ENCODE measurements at regions not wholly inside any gene's neighbourhood (a gene's known extent, or its start where the extent isn't known, plus 50 kb on each side); places are given as distances from the start of the nearest gene placed in this dataset.

- in situ Hi-C loops (cut with MboI; ENCODE audit: low pct_ligation_motif_present in 1 of 4, low pct_unique_long_range_greater_than_20kb in 1 of 4, low sequenced_read_pairs in 3 of 4): no loop called here
- H3K4me1 ChIP-seq: peaks cover 0 to 11% (median 4%) of the 10 kb centered on the region in 4 donors
- intact Hi-C loops (cut with DNase I; ENCODE audit: low total_unique reads): no loop called here
- no peaks in the 10 kb centered on the region for H3K27me3 ChIP-seq
- no peak overlapping the region for H3K4me3 ChIP-seq
- DNase-seq: no peak
- no peaks in the 10 kb centered on the region for H3K36me3 ChIP-seq
- no peak overlapping the region for H3K27ac ChIP-seq
- no peak for TF ChIP-seq POLR2A (IDR thresholded peaks at IDR 0.05)
- no peak for TF ChIP-seq EP300 (IDR thresholded peaks at IDR 0.05; ENCODE audit: low read depth)
- no peak for TF ChIP-seq POLR2AphosphoS5 (IDR thresholded peaks at IDR 0.05)
- no peak for TF ChIP-seq CTCF (IDR thresholded peaks at IDR 0.05)
- no peaks in the 10 kb centered on the region for H3K9me3 ChIP-seq
These were observed 95.4 kb downstream of the CCER1 start for GRCh38 chr12:90859591-90859990.

GRCh38 chr12:90858252-90858651 lies 96.7 kb downstream of the CCER1 start:
- intact Hi-C loops (cut with DNase I; ENCODE audit: low total_unique reads): no loop called here
- H3K27ac ChIP-seq: peak overlapping the region in 2 of 4 donors; percentile 11
- no peak overlapping the region for H3K4me3 ChIP-seq
- H3K36me3 ChIP-seq: no peaks in the 10 kb centered on the region
- in situ Hi-C loops (cut with MboI; ENCODE audit: low pct_ligation_motif_present in 1 of 4, low pct_unique_long_range_greater_than_20kb in 1 of 4, low sequenced_read_pairs in 3 of 4): no loop called here
- H3K9me3 ChIP-seq: no peaks in the 10 kb centered on the region
- DNase-seq: peak; percentile 34
- H3K27me3 ChIP-seq: no peaks in the 10 kb centered on the region
- TF ChIP-seq POLR2A (IDR thresholded peaks at IDR 0.05) (no peak), POLR2AphosphoS5 (IDR thresholded peaks at IDR 0.05) (no peak), CTCF (IDR thresholded peaks at IDR 0.05) (no peak), EP300 (IDR thresholded peaks at IDR 0.05; ENCODE audit: low read depth) (no peak)
- H3K4me1 ChIP-seq: peaks cover 0 to 21% (median 4%) of the 10 kb centered on the region in 4 donors
- WGBS, 2 donors (ENCODE audit: low coverage in 1 of 2): 29 to 40% methylated on average over 1 to 2 of the region's 2 CpGs

- TF ChIP-seq POLR2A (IDR thresholded peaks at IDR 0.05) (no peak), CTCF (IDR thresholded peaks at IDR 0.05) (no peak), POLR2AphosphoS5 (IDR thresholded peaks at IDR 0.05) (no peak), EP300 (IDR thresholded peaks at IDR 0.05; ENCODE audit: low read depth) (no peak)
- Histone ChIP-seq H3K27ac (no peak overlapping the region), H3K4me1 (peaks cover 0 to 21% (median 4%) of the 10 kb centered on the region in 4 donors), H3K4me3 (no peak overlapping the region), H3K9me3 (no peaks in the 10 kb centered on the region), H3K27me3 (no peaks in the 10 kb centered on the region), H3K36me3 (no peaks in the 10 kb centered on the region)
- in situ Hi-C loops (cut with MboI; ENCODE audit: low pct_ligation_motif_present in 1 of 4, low pct_unique_long_range_greater_than_20kb in 1 of 4, low sequenced_read_pairs in 3 of 4) (no loop called here), intact Hi-C loops (cut with DNase I; ENCODE audit: low total_unique reads) (no loop called here)
- 68 to 75% methylated on average over 1 of the region's 1 CpG for WGBS, 2 donors (ENCODE audit: low coverage in 1 of 2)
- DNase-seq: no peak
These were observed 99.4 kb downstream of the CCER1 start for GRCh38 chr12:90855534-90855933.

- intact Hi-C loops (cut with DNase I; ENCODE audit: low total_unique reads) (no loop called here), in situ Hi-C loops (cut with MboI; ENCODE audit: low pct_ligation_motif_present in 1 of 4, low pct_unique_long_range_greater_than_20kb in 1 of 4, low sequenced_read_pairs in 3 of 4) (no loop called here)
- WGBS, 2 donors (ENCODE audit: low coverage in 1 of 2): 12 to 23% methylated on average over 7 to 8 of the region's 8 CpGs
- Histone ChIP-seq H3K4me3 (no peak overlapping the region), H3K27ac (no peak overlapping the region), H3K4me1 (peaks cover 0 to 21% (median 4%) of the 10 kb centered on the region in 4 donors), H3K27me3 (no peaks in the 10 kb centered on the region), H3K9me3 (no peaks in the 10 kb centered on the region), H3K36me3 (no peaks in the 10 kb centered on the region)
- DNase-seq: no peak
- TF ChIP-seq POLR2A (IDR thresholded peaks at IDR 0.05): no peak
- TF ChIP-seq CTCF (IDR thresholded peaks at IDR 0.05): peak; percentile 56 to 74 (median 64)
These were observed 100.8 kb downstream of the CCER1 start for GRCh38 chr12:90854136-90854689.

Measured in transverse colon (tissue), 4 donors.